ENCODE measurements at regions not wholly inside any gene's neighbourhood (a gene's known extent, or its start where the extent isn't known, plus 50 kb on each side); places are given as distances from the start of the nearest gene placed in this dataset.

DNA sequence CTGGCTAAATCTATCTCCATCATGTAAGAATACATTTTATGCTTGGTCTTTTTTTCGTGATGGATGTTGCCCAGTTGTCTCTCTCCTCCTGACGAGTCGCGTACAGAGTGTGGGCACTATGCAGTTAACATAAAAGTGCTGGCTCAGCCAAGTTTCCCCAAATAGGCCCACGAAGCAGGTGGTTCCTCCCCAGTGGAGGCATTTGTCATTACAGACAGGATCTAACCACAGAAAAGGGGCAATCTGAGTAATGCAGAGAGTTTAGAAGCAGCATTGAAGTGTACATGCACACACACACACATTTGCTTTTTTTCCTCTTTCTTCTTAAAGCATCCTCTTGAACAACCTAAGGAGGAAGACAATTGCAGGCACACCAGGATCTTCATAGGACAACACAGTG lies 188.7 kb upstream of the VCX start:
- DNase-seq: no peak
- TF ChIP-seq, protein P1, sequence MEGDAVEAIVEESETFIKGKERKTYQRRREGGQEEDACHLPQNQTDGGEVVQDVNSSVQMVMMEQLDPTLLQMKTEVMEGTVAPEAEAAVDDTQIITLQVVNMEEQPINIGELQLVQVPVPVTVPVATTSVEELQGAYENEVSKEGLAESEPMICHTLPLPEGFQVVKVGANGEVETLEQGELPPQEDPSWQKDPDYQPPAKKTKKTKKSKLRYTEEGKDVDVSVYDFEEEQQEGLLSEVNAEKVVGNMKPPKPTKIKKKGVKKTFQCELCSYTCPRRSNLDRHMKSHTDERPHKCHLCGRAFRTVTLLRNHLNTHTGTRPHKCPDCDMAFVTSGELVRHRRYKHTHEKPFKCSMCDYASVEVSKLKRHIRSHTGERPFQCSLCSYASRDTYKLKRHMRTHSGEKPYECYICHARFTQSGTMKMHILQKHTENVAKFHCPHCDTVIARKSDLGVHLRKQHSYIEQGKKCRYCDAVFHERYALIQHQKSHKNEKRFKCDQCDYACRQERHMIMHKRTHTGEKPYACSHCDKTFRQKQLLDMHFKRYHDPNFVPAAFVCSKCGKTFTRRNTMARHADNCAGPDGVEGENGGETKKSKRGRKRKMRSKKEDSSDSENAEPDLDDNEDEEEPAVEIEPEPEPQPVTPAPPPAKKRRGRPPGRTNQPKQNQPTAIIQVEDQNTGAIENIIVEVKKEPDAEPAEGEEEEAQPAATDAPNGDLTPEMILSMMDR (IDR thresholded peaks at IDR 0.05): no peak
- TF ChIP-seq POLR2A (IDR thresholded peaks at IDR 0.05): no peak
- 67 to 70% methylated on average over 5 of the region's 5 CpGs for WGBS, 2 donors
- H3K27me3 ChIP-seq: no peaks in the 10 kb centered on the region
- H3K36me3 ChIP-seq: no peaks in the 10 kb centered on the region
- no peaks in the 10 kb centered on the region for H3K4me1 ChIP-seq
- no peaks in the 10 kb centered on the region for H3K9me3 ChIP-seq
- no peak overlapping the region for H3K27ac ChIP-seq
- intact Hi-C loops (cut with DNase I): no loop called here
- H3K4me3 ChIP-seq (replicated peaks in 1 of 3): no peak overlapping the region

DNA sequence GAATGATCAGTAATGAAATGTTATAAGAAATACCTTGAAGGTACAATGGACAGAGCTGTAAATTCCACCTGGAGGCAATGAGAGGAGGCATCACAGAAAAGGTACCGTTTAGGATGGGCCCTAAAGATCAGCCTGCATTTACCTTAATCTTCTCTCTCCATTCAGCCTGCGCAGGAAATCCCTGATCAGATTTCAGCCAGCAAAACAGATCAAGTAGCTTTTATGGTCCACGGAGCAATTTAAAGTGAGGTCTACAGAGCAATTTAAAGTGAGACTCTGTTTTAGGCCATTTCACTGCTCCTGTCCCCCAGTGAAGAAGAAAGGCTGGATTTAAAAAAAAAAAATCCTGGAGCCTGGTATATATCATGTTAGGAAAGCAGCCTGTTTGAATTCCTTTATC lies 195.1 kb upstream of the VCX start:
- intact Hi-C loops (cut with DNase I): no loop called here
- 15 to 19% methylated on average over 3 of the region's 3 CpGs for WGBS, 2 donors
- H3K9me3 ChIP-seq: no peaks in the 10 kb centered on the region

DNA sequence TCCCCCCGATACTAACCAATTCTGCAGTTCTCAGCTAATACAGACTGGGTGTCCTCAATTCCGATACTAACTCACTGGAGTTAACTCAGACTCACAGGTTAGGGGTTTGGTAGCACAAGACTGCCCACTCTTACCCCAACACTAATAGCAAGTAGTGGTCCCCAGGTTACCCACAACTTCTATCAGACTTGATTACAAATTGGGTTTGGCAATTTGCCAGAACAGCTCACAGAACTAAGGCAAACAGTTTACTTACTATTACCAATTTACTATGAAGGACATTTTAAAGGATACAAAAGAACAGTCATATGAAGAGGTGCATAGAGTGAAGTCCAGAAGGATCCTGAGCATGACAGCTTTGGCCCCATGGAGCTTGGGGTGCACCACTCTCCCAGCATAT lies 201.8 kb upstream of the VCX start:
- no peak for DNase-seq
- intact Hi-C loops (cut with DNase I): no loop called here
- Histone ChIP-seq H3K36me3 (no peaks in the 10 kb centered on the region), H3K27ac (no peak overlapping the region), H3K9me3 (no peaks in the 10 kb centered on the region), H3K27me3 (no peaks in the 10 kb centered on the region), H3K4me3 (replicated peaks in 1 of 3) (no peak overlapping the region), H3K4me1 (no peaks in the 10 kb centered on the region)
- no peak for TF ChIP-seq POLR2A (IDR thresholded peaks at IDR 0.05)
- TF ChIP-seq, protein P1 (IDR thresholded peaks at IDR 0.05): no peak
- 84 to 94% methylated on average over 2 of the region's 2 CpGs for WGBS, 2 donors

More for the DNA sequence above, 195.1 kb upstream of the VCX start:
- DNase-seq: no peak
- TF ChIP-seq, protein P1 (IDR thresholded peaks at IDR 0.05): no peak
- TF ChIP-seq POLR2A (IDR thresholded peaks at IDR 0.05): no peak
- no peak overlapping the region for H3K27ac ChIP-seq
- no peaks in the 10 kb centered on the region for H3K36me3 ChIP-seq
- no peak overlapping the region for H3K4me3 ChIP-seq (replicated peaks in 1 of 3)
- H3K4me1 ChIP-seq: no peaks in the 10 kb centered on the region
- no peaks in the 10 kb centered on the region for H3K27me3 ChIP-seq

DNA sequence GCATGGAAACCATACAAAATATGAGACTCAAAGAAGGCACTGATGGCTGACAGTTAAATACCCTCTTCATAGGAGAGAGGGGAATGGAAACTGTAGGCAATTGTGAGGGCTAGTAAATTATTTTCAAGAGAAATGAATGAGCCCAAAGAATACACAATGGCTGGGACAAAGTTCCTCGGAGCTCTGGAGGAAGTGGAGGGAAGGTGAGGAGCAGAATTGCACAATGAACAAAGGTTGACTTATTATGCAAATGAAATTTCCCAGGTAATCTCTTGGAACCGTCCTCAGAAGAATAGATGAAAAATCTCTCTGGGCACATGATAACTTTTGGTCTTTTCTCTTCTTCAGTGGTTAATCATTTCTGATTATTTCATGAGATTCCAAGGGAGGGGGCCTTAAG lies 202.6 kb upstream of the VCX start:
- Histone ChIP-seq H3K27me3 (no peaks in the 10 kb centered on the region), H3K9me3 (no peaks in the 10 kb centered on the region), H3K27ac (no peak overlapping the region), H3K4me1 (no peaks in the 10 kb centered on the region), H3K4me3 (replicated peaks in 1 of 3) (no peak overlapping the region), H3K36me3 (no peaks in the 10 kb centered on the region)
- no peak for TF ChIP-seq POLR2A (IDR thresholded peaks at IDR 0.05)
- TF ChIP-seq, protein P1 (IDR thresholded peaks at IDR 0.05): no peak
- DNase-seq: no peak
- intact Hi-C loops (cut with DNase I): no loop called here
- WGBS, 2 donors: 82 to 87% methylated on average over 2 of the region's 2 CpGs

DNA sequence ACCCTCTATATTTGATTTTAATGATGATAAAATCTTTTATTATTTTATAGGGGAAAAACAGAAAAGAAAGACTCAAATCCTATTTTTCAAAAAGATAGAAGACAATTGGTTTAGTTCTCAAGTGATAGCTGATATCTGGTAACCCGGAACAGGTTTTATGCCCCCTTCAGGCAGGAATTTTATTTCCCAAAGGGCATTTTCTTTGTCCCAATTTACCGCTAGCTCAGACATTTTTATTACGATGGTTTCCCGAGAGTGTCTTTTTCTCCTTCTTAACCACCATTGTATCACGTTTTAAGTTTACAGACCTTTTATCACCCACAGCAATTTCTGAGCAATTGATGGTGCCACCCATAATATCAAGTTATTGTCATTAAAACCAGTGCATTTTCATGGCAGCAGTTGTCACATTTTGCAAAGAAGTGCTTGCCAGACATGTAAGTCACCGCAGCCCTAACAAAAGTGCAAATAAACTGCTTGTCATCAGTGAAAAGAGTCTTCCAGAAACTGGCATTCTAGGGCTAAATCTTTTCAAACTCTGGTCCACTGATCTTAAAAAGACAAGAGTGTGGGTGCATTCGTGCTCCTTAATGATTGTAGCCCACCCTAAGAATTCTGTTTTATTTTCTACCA lies 204.8 kb upstream of the VCX start:
- no peak overlapping the region for H3K27ac ChIP-seq
- H3K36me3 ChIP-seq: no peaks in the 10 kb centered on the region
- intact Hi-C loops (cut with DNase I): no loop called here
- no peak for DNase-seq
- no peaks in the 10 kb centered on the region for H3K9me3 ChIP-seq
- no peaks in the 10 kb centered on the region for H3K27me3 ChIP-seq
- WGBS, 2 donors: 79 to 89% methylated on average over 6 to 7 of the region's 7 CpGs
- TF ChIP-seq POLR2A (IDR thresholded peaks at IDR 0.05): no peak
- TF ChIP-seq, protein P1 (IDR thresholded peaks at IDR 0.05): no peak
- no peak overlapping the region for H3K4me3 ChIP-seq (replicated peaks in 1 of 3)
- H3K4me1 ChIP-seq: no peaks in the 10 kb centered on the region
